HG03571 (cell line): ENCODE measurements at regions not wholly inside any gene's neighbourhood (a gene's known extent, or its start where the extent isn't known, plus 50 kb on each side); places are given as distances from the start of the nearest gene placed in this dataset.

Experiments
- ATAC-seq: cut with Tn5 transposase; IDR thresholded peaks from one replicate; pipeline ENCODE4 v1.9.1; 2021; ENCODE audit not compliant: unreplicated experiment

DNA sequence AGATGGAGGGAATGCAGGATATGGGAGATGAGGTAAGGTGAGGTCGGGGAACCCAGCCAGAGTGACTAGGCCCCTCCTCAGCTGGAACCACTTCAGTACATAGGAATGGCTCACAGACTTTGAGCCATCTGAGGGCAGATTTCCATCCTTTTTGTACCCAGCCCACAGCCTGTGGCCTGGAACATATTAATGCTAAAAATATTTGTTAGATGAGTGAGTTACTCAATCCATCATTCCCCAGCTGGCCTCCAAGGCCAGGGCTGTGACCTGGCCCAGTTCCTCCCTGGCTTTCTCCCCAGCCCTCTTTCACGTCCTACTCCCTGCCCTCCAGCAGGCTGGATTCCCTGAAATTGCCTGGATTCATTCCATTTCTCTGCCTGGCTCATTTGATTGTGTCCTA lies 57.2 kb upstream of the PRDM11 start:
- ATAC-seq = no peak

GRCh38 chr11:45089676-45090499 lies 56.6 kb upstream of the PRDM11 start:
- no peak for ATAC-seq

GRCh38 chr11:45090607-45091006 lies 55.8 kb upstream of the PRDM11 start:
- ATAC-seq = no peak

DNA sequence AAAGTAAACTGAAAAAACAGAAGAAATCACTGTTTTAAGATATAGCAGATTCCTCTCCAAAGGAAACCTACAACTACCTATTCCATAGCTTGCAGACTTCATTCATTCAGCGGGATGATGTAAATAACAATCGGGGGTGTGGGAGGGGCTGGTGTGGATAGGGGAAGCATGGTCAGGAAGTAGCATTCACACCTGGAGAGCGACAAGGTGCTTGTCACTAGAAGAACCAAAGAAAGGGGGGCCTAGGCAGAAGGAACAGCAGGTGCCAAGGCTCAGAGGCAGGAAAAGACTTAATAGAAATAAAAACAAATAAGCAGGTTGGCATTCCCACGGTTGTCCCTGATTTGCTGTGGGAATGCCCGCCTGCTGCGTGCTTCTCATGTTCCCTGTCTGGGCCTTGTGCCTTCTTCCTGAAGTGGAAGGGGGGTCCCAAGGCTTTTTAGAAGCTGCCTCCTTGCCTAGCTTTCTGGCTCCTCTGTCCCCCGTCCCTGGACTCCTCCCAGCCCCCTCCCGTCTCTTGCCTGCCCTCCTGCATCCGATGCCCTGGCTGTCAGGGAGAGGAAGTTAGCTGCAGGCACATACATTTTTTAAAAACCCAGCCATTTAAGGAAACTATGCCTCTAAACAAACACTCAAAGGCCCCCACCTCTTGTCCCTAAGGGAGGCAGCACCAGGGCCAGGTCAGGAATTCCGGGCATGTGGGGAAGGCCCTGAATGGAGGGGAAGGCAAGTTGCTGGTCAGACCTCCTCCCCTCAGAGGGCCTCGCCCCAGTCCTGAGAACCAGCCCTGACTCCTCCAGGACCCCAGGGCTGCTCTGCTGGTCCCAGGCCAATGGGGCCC lies 54.7 kb upstream of the PRDM11 start:
- ATAC-seq = no peak

GRCh38 chr11:45092404-45092785 lies 54.0 kb upstream of the PRDM11 start:
- ATAC-seq = no peak

- no peak for ATAC-seq
Observed at GRCh38 chr11:45092901-45093760, 53.3 kb upstream of the PRDM11 start.

- no peak for ATAC-seq
Observed at GRCh38 chr11:45093761-45094455, 52.5 kb upstream of the PRDM11 start.

DNA sequence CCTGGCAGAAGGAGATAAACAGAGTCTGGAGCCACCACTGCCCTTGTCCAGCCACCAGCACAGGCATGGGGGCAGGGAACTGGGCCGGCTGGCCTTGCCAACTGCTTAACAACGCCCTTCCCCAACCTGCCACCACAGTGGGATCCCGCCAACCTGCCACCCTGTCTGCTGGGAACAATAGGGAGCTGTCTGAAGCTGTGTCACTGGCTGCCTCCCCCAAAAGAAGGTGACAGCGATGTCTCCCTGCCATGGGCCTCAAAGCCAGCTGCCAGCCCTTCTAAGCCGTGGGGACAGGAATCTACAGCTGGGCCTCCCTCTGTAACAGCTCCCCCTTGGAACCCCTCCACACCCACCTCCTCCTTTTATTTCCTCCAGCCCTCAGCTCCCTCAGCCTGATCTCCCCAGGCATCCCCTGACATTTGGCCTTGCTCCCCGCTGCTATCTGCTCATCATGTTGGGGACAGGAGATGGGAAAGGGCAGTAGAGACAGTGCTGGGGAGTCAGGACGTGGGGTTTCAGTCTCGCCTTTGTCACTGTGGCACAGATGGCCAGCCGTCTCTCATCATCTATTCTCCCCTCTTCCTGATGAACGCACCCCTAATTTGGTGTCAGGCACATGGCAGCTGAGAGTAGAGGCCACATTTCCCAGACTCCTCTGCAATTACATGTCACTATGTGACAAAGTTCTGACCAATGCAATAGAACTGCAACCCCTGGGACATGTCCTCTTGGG lies 51.3 kb upstream of the PRDM11 start:
- no peak for ATAC-seq

GRCh38 chr11:45095691-45096010 lies 50.8 kb upstream of the PRDM11 start:
- no peak for ATAC-seq

DNA sequence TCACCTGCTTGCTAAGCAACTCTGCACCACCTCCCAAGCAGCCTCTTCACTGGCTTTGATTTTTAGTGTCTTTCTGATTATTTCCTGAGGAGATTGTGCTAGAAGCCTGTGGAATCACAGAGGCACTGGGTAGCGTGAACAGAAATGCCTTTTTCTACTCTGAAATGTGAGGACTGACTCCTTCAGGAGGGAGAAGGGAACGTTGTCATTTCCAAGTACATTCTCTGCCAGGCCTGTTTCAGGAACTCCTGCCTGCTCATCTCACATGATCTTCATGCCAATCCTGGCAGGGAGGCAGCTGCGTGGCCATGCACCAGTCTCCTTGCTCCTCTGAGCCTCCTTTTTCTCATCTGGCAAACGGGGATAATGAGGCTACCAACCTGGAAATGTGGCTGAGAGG lies 49.8 kb upstream of the PRDM11 start:
- no peak for ATAC-seq
